HG02973 (cell line): ENCODE measurements at regions not wholly inside any gene's neighbourhood (a gene's known extent, or its start where the extent isn't known, plus 50 kb on each side); places are given as distances from the start of the nearest gene placed in this dataset.

ENCODE experiments used
- ATAC-seq: cut with Tn5 transposase; IDR thresholded peaks from one replicate; pipeline ENCODE4 v1.9.1; 2021; ENCODE audit warnings: moderate library complexity; ENCODE audit not compliant: unreplicated experiment

DNA sequence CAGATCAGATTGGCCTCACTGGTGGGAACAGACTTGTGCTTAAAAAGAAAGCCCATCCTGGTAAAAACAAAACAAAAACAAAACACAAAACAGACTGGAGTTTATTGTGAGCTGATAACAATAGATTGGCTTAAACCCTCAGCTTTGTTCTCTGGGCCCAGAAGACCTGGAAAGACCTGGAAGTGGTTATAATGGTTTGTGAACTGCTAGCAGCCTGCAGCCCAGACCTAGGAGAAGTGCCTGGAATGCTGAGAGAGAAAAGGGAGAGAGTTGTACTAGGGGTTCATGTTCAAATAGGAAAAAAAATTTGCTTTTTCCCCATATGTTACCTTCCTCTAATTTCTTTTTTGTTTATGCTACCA, 396.6 kb downstream of the DMAC1 start:
- ATAC-seq, result no peak

DNA sequence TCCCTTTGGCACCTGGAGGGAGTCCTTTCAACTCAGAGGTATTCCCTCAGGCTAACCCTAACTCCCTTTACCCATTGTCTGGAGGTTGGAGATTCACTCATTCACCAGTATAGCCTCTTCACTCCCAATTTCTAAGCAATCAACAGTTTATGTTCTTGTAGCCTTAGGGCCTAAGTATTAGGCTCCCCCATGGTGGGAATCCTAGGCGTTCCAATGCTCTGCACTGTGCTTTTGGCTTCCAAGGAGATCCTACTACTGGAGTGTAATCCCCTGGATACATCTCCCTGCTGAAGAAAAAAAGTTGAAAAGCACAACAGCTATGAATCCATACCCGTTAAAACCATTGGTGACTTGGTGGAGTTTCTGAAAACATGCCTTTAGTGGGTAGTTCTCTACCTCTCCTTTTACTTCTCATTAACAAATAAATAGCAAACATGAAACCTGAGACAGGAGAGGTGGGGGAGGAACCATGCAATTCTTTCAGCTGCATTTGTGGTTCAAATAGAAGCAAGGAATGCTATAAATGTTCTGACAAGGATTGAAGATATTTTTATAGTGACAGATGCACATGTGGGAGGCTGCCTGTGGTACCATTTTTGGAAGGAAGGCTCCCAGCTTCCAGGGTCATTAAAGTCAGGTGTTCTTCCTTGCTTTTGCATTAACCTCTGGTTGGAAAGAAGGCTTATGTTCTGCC, 397.1 kb downstream of the DMAC1 start:
- no peak for ATAC-seq

DNA sequence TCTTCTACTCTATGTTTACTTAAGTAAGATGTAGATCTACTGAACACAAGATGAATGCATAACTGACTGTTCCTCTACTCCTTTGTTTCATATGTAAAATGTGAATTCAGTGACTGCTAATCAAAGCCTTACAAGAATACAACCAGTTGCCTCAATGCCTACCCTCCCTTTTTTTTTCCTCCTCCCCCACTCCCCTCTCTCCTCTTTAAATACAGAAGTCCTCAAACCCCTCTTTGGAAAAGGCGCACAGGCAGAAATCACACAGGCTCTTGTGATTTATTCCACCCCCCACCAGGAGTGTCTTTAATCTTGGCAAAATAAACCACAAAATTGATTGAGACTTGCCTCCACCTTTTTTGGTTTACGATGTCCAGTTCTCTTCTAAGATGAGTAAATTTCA, 398.5 kb downstream of the DMAC1 start:
- ATAC-seq, result no peak

DNA sequence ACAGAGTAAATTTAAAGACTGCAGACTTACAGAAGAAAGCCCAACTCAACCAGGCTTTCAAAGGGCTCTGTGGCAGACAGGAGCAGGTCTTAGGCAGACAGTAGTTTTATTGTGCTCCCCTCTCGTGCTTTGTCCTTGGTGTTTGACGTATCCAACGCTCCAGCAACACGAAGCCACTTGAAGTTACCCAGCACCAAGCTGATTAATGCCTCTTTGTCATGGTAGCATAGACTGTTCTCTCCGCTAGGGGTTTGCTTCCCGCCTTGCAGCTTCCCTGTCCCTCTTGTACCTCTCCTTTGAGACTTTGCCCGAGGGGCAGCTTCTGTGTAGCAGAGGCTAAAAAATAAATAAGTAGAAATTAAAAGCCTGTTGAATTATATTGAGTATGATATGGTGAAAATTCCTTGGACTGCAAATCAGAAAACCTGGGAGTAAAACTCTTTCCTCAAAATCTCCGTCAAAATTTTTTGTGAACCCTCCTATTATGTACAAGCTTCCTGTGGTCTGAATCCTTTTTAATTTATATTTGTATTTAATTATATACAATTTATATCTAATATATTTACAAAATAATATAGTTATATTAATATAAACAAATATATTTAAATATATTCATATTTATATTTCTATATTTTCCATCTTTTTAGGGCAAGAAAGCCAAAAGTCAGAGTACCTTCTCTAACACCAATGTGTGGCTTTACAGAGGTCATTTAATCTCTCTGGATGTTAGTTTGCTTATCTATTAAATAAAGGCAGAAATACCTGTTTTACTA, 405.4 kb downstream of the DMAC1 start:
- ATAC-seq, result no peak

DNA sequence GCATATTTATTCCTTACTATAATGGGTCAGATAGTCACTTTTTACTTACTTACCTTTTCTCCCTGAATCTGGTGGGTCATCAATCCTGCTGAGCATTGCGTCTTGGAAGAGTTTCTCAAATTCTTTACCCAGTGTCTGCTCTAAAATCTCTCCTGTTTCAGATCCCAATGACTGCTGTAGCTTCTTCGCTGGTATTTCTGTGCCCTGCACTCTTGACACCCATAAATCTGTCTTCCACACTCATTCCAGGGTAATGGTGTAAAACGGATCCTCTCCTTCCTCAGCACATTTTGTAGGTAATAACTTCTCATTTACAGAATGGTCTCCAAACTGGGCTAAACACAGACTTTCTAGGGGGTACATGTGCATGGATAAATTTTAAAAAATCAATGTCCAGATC, 407.4 kb downstream of the DMAC1 start:
- no peak for ATAC-seq

DNA sequence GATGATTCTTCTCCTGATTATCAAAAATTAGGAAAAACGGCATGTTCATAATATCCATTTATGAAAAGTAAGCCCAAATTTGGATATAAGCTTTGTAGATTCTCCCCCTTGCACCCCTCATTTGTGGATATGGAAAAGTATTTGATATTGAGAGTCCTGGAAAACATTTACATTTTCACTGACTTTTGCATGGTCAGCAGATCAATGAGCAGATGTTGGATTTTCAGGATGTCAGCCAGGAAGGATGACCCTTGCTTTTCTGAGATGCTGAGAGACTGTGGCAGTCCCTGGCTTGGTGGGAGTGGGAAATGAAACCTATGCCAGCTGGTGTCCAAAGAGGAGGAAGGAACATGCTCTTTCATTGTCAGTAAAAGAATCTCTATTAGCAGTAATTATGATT, 410.8 kb downstream of the DMAC1 start:
- no peak for ATAC-seq

DNA sequence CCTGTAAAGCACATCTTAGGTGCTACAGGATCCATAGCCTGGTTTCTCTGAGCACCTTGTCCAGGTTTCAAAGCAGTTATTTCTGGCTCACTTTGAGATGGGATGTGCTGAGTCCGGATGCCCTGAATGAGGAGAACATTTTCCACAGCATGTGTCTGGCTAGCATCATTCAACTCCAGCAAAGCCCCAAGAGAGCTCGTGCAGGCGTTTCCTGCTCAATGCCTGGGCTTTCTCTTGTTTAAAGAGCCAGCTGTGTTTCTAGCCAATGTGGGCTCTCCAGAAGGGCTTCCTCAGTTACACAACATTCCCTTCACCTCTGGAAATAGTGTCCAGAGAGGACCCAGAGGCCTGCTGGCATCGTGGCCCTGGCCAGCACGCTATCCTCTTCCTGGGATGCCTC, 411.7 kb downstream of the DMAC1 start:
- no peak for ATAC-seq

DNA sequence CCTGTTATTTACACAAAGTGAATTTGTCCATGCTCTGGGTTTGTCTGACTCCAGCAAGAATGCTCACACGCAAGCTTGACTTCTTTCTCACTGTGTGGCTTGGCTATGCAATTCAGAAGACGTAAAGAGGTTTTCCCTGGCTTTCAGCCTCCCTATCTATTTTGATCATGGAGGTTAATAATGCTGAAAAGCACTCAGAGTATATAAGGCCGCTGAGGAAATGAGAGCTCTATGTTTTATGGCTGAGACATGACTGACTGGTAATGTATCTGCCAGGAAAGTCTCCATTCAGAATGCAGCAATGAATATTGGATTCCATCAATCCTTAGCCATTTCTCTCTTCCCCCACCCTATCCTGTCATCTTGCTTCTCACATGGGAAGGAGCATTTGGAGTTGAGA, 417.3 kb downstream of the DMAC1 start:
- ATAC-seq, result no peak

DNA sequence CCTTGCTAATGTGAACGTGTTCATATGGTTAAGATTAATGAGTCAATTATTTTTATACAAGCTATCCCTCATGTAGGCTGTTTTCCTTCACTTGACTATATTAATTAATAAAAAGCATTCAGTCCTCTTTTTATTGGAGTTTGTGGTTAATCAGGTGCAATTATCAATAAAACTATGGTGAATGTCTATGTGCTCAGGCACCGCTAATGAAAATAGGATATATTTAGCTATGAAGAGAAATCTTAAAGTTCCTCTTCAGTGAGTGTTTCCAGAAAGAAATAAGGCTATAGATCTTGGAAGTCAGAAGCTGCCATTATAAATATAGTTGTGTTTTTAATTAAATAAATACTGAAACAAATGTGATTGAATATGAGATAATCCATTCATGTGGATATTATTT, 422.1 kb downstream of the DMAC1 start:
- ATAC-seq, result no peak

DNA sequence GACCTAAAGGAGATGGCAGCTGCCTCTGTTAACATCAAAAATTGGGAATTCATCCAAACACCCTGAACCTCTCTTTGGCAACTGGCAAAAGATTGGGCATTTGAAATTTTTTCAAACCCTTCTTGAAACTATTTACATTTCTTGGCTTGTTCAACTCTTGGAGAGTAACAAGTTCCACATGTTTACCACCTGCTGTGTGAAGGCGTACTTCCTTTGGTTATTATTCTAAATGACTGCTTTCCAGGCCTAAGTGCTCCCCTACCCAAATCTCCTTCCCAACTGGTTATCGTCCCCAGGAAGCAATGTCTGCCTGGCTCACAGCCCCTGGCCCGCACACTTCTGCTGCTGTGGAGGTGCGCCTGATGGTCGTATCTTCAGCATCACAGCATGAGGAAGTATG, 422.7 kb downstream of the DMAC1 start:
- ATAC-seq, result no peak

DNA sequence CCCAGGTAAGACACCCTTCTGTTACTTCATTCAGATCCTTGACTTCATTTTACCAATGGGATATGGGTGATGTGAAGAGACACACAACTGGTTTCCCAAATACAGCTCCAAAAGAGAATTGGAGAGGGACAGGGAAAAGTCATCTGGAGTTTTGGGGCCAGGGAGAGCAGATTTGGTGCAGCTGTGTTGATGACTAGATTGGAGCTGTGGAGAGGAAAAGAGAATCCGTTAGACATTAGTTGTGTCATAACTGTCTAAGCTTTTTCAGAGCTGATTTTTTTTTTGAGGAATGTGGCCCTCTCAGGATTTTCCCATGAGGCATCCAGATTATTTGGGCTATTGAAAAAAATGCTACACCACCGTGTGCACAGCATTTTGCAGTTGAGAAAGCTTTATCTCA, 423.4 kb downstream of the DMAC1 start:
- ATAC-seq, result no peak

DNA sequence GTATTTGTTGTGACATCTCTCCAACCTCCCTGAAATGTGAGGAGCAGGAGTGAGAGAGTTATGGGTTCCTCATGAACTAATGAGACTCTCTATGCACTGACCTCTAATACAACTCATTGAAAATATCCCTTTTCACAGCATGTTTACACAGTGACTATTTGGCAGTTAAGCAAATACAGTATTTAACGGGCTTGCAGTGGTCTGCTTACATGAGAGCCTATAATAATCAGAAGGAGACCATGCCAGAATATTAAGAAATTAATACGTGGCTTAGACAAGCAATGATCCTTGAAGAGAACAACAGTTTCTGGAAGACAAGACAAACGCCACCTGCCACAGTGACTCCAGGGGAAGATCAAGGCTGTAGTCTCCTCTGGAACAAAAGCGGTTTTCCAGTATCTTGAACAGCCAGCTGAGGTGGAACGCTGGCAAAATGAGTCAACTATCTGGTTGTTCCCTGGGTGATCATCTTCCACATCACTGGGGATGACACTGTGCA, 424.5 kb downstream of the DMAC1 start:
- ATAC-seq, result no peak

DNA sequence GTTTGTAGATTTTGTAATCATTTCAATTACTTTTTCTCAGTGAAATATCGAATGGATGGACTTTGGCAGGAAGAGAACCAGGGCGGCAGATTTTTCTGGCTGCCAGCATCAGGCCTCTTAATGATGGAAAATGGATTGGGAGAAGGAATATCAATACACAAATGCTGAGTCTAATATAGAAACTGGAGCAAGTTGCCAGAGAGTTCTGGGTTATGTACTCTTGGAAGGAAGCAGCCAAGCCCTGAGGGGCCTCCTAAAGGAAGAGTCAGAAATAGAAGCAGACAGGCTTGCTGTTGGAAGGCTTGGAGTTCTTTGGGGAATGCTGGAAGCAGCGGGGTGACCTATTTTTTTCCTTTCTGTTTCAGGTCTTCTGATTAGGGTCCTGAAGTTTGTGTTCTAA, 428.6 kb downstream of the DMAC1 start:
- ATAC-seq, result no peak

DNA sequence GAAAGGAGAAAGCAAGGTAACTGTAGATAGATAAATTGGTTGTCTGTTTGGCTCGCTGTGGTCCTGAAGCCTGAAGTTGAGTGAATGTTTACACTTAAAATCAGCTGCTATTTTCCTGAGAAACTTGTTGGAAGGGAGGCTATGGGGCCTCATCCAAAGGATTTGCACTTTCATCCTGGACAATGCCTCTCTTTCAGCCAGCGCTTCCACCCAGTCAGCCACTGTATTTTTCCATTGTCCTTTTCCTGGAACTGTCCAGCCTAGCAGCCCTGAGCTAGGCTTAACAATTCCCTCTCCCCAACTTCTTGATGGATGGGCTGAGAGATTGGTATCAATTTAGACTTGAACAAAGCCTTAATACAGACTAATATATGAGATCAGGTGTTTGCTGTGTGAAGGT, 429.2 kb downstream of the DMAC1 start:
- no peak for ATAC-seq

DNA sequence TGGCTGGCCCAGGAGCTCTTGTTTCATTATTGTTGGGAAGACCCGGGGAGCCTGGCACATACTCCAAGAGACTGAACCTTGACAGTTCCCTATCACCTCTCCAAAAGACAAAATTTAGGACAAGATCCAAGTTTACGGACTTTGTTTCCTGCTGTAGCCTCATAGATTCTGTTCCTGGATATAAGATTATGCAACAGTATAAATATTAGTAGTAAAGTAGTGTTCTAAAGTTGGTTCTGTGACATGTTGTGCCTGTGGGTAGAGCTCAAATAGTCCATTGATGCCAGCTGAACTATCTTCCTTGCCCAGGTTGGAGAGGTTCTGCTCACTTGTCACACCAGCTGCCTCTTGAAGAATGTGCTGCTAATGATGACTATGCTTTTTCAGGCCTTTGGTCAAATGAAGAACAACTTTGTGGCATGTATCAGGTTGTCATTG, 430.2 kb downstream of the DMAC1 start:
- ATAC-seq, result no peak

DNA sequence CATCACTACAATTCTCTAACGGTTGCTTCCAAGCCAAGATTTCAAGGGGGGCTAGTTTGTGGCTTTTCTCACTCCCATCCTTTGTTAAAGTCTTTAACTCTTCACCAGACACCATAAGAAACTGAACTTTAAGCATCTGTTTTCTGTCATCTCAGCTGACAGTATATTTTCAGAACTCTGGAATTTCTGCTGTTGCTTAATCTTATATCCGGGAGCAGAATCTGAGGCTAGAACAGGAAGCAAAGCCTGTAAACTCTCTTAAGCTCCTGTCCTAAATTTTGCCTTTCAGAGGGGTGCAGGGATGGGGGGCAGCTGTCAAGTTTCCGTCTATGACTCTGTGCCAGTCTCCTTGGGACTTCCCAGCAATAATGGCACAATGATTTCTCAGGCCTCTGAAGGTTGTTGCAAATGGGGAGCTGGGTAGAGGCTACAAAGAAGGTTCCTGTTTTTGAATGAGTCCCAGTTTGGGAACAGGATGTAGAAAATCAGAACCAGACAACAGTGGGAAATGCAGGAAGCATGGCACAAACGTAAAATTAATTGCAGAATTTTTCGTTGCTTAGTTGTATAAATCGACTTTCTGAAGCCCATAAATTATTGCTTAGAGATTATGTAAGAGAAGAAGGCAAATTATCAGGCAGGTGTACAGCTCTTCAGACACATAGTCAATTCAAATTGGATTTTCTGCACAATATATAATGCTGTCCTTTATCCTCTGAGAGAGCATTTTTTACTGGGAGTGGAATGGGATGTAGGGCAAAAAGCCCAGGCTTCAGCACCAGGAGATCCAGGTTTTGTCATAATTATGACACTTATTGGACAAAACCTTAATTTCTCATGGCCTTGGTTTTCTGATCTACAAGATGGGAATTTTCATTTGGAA, 430.9 kb downstream of the DMAC1 start:
- ATAC-seq, result no peak

DNA sequence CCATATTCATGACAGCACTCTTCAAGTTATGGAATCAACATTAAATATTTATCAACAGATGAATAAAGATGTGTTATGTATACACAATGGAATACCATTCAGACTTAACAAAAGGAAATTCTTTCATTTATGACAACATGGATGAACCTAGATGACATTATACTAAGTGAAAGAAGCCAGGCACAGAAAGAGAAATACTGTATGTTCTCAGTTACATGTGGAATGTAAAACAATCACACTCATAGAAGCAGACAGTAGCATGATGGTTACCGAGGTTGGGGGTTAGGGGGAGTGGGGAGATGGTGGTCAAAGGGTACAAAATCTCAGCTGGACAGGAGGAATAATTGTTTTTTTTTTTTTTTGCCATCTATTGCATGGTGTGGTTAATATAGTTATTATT, 431.9 kb downstream of the DMAC1 start:
- ATAC-seq, result no peak

DNA sequence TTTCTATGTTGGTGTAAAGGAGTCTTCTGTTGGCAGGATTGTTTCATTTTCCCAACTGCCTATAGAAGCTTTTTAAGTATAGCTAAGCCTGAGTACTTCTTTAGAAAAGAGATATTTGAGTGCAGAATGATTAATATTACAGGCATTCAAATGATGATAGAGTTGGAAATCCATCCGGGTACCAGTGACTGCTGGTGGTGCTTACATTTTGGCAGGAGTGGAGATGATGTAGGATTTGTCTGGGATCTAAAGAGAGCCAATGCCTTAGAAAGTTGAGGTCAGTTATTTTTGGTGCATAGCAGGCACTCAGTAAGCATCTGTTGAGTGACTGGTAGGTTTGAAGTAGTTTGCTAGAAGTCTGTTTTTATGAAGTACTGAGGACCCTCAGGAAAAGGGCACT, 433.5 kb downstream of the DMAC1 start:
- ATAC-seq, result no peak

DNA sequence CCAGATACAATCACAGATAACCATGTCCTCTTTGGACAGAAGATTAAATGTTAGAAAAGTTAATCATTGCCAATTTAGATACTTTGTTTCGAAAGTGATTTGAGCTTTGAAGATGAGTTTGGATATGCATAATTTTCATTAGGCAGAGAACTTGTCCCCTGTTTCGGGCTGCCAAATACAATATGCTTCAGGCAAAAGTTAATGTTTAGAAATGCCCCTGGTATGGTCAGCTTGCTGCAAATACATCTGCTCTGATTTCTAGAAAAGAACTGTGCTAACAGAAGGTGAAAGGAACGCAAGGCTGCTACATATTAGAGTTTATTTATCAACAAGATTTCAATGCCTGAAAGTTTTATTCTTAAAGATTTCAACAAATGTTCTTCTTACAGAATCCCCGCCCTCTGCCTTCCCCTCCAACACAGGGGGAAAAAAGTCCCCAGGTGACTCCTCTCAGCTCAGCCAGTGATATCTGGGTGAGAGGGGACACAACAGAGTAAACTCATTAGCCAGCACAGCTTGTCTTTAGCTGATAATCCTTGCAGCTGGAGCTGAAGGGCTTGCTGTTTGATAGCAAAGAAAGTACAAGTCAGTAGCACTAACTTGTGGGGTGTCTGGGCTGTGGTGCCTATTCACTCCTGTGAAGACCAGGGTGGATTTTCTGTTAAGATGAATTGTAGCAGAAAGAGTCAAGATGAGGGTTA, 435.7 kb downstream of the DMAC1 start:
- ATAC-seq, result no peak

DNA sequence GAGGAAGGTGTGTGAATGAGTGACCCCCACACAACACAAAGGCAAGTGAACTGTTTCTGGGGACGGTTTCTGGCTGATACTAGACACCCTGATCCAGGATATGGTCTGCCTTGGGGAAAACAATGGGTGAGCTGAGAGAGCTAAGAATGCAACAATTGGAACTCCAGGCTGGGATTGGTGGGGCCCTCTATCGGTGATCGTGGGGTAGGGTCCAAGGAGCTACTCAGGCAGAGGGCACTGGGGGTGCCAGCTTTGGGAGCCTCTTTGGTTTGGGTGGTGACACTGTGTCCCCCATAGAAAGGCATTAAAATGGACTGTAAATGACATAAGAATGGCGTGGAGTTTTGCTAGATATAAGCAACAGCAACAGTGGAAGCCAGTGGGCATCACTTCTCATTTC, 439.1 kb downstream of the DMAC1 start:
- ATAC-seq, result no peak

DNA sequence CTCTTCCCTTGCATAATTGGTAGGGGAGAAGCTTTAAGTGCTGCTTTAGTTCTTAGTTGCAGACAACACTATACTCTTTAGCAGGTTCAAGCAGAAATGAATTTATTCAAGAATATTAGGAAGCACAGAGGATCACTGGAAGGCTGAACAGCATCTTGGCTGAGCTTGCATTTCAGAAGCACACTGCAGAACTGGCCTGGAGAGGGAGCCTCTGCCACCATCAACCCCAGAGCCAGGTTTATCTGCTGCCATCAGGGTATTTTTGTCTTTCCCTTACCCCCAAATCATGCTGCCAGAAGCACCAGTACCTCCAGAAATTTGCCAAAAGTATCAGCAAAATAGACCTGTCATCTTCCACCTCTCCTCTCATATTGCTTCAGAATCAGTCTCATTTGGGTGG, 440.7 kb downstream of the DMAC1 start:
- ATAC-seq, result no peak
